OCI-LY1 (cell line): ENCODE measurements at regions not wholly inside any gene's neighbourhood (a gene's known extent, or its start where the extent isn't known, plus 50 kb on each side); places are given as distances from the start of the nearest gene placed in this dataset.
A peak's percentile ranks its signal among the peaks of the same experiment; 100 is the strongest.

Experiments used
- H2AFZ ChIP-seq: fragments of 200-600 bp; sonication (generic), shearing (Covaris generic); 2 replicates; pipeline ENCODE4 v1.6.0; 2014; ENCODE audit warnings: antibody characterized with exemption, mild to moderate bottlenecking, low read length
- H3F3A ChIP-seq: fragments of 200-600 bp; sonication (generic), shearing (Covaris generic); 2 replicates; pipeline ENCODE4 v1.6.0; 2014; ENCODE audit warnings: mild to moderate bottlenecking, antibody characterized with exemption, low read length, moderate library complexity; ENCODE audit not compliant: insufficient read depth
- H3K27ac ChIP-seq: fragments of 200-600 bp; sonication (generic); 2 replicates; pipeline ENCODE4 v1.5.1; 2014; ENCODE audit warnings: low read length, mixed run types, mild to moderate bottlenecking, low read depth; ENCODE audit not compliant: poor library complexity, severe bottlenecking
- H3K27me3 ChIP-seq: fragments of 200-600 bp; sonication (generic); 2 replicates; pipeline ENCODE4 v1.6.0; 2014; ENCODE audit warnings: antibody characterized with exemption, mild to moderate bottlenecking, low read length, moderate library complexity; ENCODE audit not compliant: insufficient read depth
- H3K36me3 ChIP-seq: fragments of 200-600 bp; sonication (generic); 2 replicates; pipeline ENCODE4 v1.6.1; 2014; ENCODE audit warnings: mild to moderate bottlenecking, antibody characterized with exemption, low read length, moderate library complexity, mixed read lengths; ENCODE audit not compliant: insufficient read depth
- H3K4me1 ChIP-seq: fragments of 200-600 bp; sonication (generic); 2 replicates; pipeline ENCODE4 v1.5.1; 2014; ENCODE audit warnings: mild to moderate bottlenecking, low read length, moderate library complexity; ENCODE audit not compliant: insufficient read depth, severe bottlenecking
- H3K4me2 ChIP-seq: fragments of 200-600 bp; sonication (generic), shearing (Covaris generic); 2 replicates; pipeline ENCODE4 v1.6.1; 2014; ENCODE audit warnings: low read length
- H3K4me3 ChIP-seq: fragments of 200-600 bp; sonication (generic); 2 replicates; pipeline ENCODE4 v1.5.1; 2014; ENCODE audit warnings: low read length, low read depth, mild to moderate bottlenecking, mixed read lengths; ENCODE audit not compliant: poor library complexity, severe bottlenecking
- H3K79me2 ChIP-seq: fragments of 200-600 bp; shearing (Covaris generic); 2 replicates; pipeline ENCODE4 v1.6.1; 2016; ENCODE audit warnings: mixed run types, low read length, mixed read lengths; ENCODE audit not compliant: insufficient read depth
- H3K9ac ChIP-seq: fragments of 200-600 bp; sonication (generic), shearing (Covaris generic); 2 replicates; pipeline ENCODE4 v1.6.1; 2014; ENCODE audit warnings: mild to moderate bottlenecking, low read length, mixed read lengths
- H3K9me2 ChIP-seq: fragments of 200-600 bp; sonication (generic), shearing (Covaris generic); 2 replicates; pipeline ENCODE4 v1.6.1; 2014; ENCODE audit warnings: low read depth, mild to moderate bottlenecking, low read length, mixed read lengths
- H3K9me3 ChIP-seq: fragments of 200-600 bp; shearing (Covaris generic); 2 replicates; pipeline ENCODE4 v1.6.1; 2014; ENCODE audit warnings: low read length, mixed read lengths
- H4K20me1 ChIP-seq: fragments of 200-600 bp; sonication (generic), shearing (Covaris generic); 2 replicates; pipeline ENCODE4 v1.6.0; 2016; ENCODE audit warnings: mild to moderate bottlenecking, low read length; ENCODE audit not compliant: insufficient read depth
- CTCF ChIP-seq: fragments of 200-600 bp; sonication (generic), shearing (Covaris generic); IDR thresholded peaks from 2 replicates; pipeline ENCODE4 v1.5.1; 2017; ENCODE audit warnings: mild to moderate bottlenecking, antibody characterized with exemption, low read length, moderate library complexity, mixed read lengths
- EZH2 ChIP-seq: fragments of 200-600 bp; sonication (generic), shearing (Covaris generic); IDR thresholded peaks from 2 replicates; pipeline ENCODE4 v1.8.0; 2017; ENCODE audit warnings: borderline replicate concordance, mixed run types, mild to moderate bottlenecking, antibody characterized with exemption, low read length, moderate library complexity, mixed read lengths

DNA sequence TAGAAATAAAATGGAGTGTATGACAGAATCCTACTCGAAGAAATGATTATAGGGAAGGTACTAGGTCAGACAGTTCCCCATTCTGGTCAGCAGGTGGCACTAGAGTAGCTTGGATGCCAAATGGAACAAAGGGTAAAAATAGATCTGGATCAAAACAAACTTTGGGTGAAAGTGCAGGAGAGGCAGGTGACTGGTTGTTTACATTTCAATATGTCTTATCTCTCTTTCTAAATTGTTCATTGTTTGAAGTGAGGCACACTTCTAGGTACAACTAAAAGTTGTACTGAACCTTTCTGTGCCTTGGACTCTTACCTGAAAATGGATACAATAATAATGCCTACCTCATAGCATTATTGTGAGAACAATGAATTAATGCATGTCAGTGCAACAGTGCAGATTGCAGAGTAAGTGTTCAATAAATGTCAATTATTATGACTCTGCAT, 62.0 kb upstream of the OSBPL8 start:
- Histone ChIP-seq H3K9me3 (no peaks in the 10 kb centered on the region), H3K4me2 (no peak overlapping the region), H3K36me3 (no peaks in the 10 kb centered on the region), H4K20me1 (no peaks in the 10 kb centered on the region), H3K79me2 (no peaks in the 10 kb centered on the region), H3K27me3 (no peaks in the 10 kb centered on the region), H3K9ac (no peak overlapping the region), H3K9me2 (no peaks in the 10 kb centered on the region), H2AFZ (no peak overlapping the region), H3K4me1 (no peaks in the 10 kb centered on the region), H3K4me3 (no peak overlapping the region), H3K27ac (no peak overlapping the region), H3F3A (no peaks in the 10 kb centered on the region)
- TF ChIP-seq CTCF (peak; percentile 98), EZH2 (no peak)

GRCh38 chr12:76622351-76622750, 62.8 kb upstream of the OSBPL8 start:
- no peak overlapping the region for H3K4me2 ChIP-seq
- no peaks in the 10 kb centered on the region for H3K9me2 ChIP-seq
- H3K36me3 ChIP-seq, result no peaks in the 10 kb centered on the region
- no peaks in the 10 kb centered on the region for H3F3A ChIP-seq
- H3K4me3 ChIP-seq, result no peak overlapping the region
- no peak overlapping the region for H3K9ac ChIP-seq
- no peaks in the 10 kb centered on the region for H3K9me3 ChIP-seq
- TF ChIP-seq EZH2 (no peak), CTCF (no peak)
- H3K27me3 ChIP-seq, result no peaks in the 10 kb centered on the region
- H3K4me1 ChIP-seq, result no peaks in the 10 kb centered on the region
- no peaks in the 10 kb centered on the region for H3K79me2 ChIP-seq
- no peak overlapping the region for H3K27ac ChIP-seq
- no peaks in the 10 kb centered on the region for H4K20me1 ChIP-seq
- H2AFZ ChIP-seq, result no peak overlapping the region

GRCh38 chr12:76622915-76623314, 63.3 kb upstream of the OSBPL8 start:
- H3K9me2 ChIP-seq, result no peaks in the 10 kb centered on the region
- no peak overlapping the region for H3K27ac ChIP-seq
- no peak overlapping the region for H3K4me2 ChIP-seq
- no peaks in the 10 kb centered on the region for H3K79me2 ChIP-seq
- no peak overlapping the region for H3K9ac ChIP-seq
- H3K4me3 ChIP-seq, result no peak overlapping the region
- H2AFZ ChIP-seq, result no peak overlapping the region
- no peaks in the 10 kb centered on the region for H3K4me1 ChIP-seq
- no peaks in the 10 kb centered on the region for H3K9me3 ChIP-seq
- TF ChIP-seq EZH2, result no peak
- TF ChIP-seq CTCF, result no peak
- H3K36me3 ChIP-seq, result no peaks in the 10 kb centered on the region
- H3K27me3 ChIP-seq, result no peaks in the 10 kb centered on the region
- H3F3A ChIP-seq, result no peaks in the 10 kb centered on the region
- H4K20me1 ChIP-seq, result no peaks in the 10 kb centered on the region
